ENCODE measurements at regions not wholly inside any gene's neighbourhood (a gene's known extent, or its start where the extent isn't known, plus 50 kb on each side); places are given as distances from the start of the nearest gene placed in this dataset.
A peak's percentile ranks its signal among the peaks of the same experiment; 100 is the strongest.

DNA sequence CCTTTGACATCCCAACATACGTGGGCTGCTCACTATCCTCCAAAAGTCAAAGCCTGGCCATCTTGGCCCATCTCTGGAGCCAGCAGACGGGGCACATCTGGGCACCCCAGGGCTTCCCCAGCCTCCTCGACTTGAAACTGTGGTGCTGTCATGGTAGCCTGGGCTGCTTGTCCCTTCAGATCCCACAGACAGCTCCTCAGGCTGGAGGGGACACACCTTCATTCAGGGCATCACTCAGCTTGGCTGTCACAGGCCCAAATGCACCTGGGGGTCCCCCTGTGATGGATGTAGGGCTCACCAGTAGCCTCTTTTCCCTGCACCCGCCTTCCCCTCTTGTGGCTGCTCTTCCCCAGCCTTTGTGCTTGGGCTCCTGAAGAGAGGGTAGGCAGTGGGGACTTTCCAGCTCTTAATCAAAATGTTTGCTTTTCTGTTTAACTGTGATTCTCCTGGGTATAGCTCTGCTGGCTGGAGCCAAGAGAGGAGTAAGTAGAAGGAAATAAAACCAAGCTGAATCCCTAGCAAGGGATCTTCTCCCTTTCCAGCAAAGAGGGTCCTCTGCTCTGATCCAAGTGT lies 92.3 kb downstream of the GYPC start:
- in situ Hi-C loops (cut with MboI; ENCODE audit: low pct_unique_long_range_greater_than_20kb in 2 of 9, low sequenced_read_pairs in 9 of 9, unreplicated experiment in 9 of 9), result no loop called here
- 20 to 80% (median 71%) methylated on average over 1 to 2 of the region's 4 CpGs; no CpG with 5 or more reads in 6 of the 10 experiments for WGBS, 10 experiments
- no peak overlapping the region for H3K27ac ChIP-seq
- ATAC-seq (replicated peaks in 6 of 8), result no peak
- no peak overlapping the region for H3K4me3 ChIP-seq
- no peaks in the 10 kb centered on the region for H3K4me1 ChIP-seq (replicated peaks in 1 of 2)

DNA sequence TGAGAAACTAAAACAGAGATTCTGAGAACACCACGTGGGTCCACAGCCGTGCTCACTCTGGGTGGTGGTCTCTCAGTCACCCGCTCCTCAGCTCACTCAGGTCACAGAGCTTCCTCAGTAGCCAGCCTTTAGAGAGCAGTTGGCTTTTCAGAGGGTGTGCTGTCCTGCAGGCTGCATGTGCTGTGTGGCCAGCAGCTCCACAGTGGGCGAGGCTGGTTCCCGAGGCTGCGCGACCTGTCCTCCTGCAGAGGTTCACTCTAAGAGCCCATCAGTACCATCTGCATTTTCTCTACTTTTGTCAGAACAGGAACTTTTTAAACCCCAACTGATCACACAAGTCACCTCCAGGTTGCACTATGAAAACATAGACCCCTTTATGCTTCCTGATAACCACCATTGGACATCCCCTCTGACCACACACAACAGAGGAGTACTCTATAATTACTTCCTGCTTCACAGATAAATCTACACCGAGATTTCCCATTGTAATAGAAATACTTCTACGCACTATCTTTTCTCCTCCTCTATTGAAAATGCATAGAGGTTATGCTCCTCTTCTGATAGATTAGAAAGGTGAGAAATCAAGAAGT lies 93.1 kb downstream of the GYPC start:
- in situ Hi-C loops (cut with MboI; ENCODE audit: low pct_unique_long_range_greater_than_20kb in 2 of 9, low sequenced_read_pairs in 9 of 9, unreplicated experiment in 9 of 9), result no loop called here
- ATAC-seq (replicated peaks in 6 of 8), result no peak
- no peak overlapping the region for H3K27ac ChIP-seq
- H3K4me1 ChIP-seq (replicated peaks in 1 of 2), result no peaks in the 10 kb centered on the region
- no peak overlapping the region for H3K4me3 ChIP-seq
- 53 to 100% (median 92%) methylated on average over 2 to 6 of the region's 9 CpGs; no CpG with 5 or more reads in 2 of the 10 experiments for WGBS, 10 experiments

DNA sequence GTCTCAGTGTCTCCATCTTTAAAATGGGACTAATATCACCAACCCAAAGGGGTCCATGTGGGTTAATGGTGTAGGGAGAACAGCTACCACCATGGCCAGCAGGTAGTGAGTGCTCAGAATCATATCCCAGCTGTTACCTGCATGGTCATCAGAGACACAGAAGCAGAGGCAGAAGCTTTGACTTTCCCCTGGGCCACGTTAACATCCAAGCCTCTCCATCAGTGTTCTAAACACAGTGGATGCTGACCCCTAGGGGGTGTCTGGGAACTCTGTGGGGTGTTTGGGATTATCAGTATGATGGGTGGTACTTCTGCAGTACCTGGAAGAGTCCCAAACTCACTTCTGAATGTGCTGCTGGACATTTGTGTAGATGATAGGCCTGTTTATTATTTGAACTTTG lies 93.6 kb downstream of the GYPC start:
- H3K4me1 ChIP-seq (replicated peaks in 1 of 2), result no peaks in the 10 kb centered on the region
- peak in 1 of 8 experiments; percentile 55 for ATAC-seq (replicated peaks in 6 of 8)
- H3K4me3 ChIP-seq, result no peak overlapping the region
- no peak overlapping the region for H3K27ac ChIP-seq
- WGBS, 10 experiments, result 25 to 80% (median 69%) methylated on average over 1 of the region's 1 CpG; no CpG with 5 or more reads in 6 of the 10 experiments
- in situ Hi-C loops (cut with MboI; ENCODE audit: low pct_unique_long_range_greater_than_20kb in 2 of 9, low sequenced_read_pairs in 9 of 9, unreplicated experiment in 9 of 9), result no loop called here

DNA sequence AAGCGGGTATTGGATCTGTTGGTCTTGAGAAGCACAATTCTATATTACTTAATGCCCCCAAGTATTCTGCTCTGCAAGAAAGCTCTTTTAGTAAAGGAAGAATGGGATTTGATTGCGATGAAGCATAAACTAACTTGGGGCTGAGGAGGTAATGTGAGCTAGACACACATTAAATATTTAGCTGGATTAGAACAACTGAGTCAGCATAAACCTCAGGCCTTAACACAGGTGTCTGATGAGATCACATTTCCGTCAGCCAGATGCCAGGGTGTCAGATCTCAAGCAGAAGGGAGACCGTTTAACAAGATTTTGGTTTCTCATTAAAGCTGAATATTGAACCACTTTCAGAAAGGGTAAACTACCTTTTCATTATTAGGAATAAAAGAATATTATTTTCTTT lies 94.5 kb downstream of the GYPC start:
- no peak for ATAC-seq (replicated peaks in 6 of 8)
- WGBS, 10 experiments, result 10 to 100% (median 79%) methylated on average over 1 to 4 of the region's 4 CpGs; no CpG with 5 or more reads in 2 of the 10 experiments
- Histone ChIP-seq H3K4me3 (no peak overlapping the region), H3K4me1 (replicated peaks in 1 of 2) (no peaks in the 10 kb centered on the region), H3K27ac (no peak overlapping the region)
- in situ Hi-C loops (cut with MboI; ENCODE audit: low pct_unique_long_range_greater_than_20kb in 2 of 9, low sequenced_read_pairs in 9 of 9, unreplicated experiment in 9 of 9), result loop anchor here in 2 of 9 experiments (25.0 kb wide), 3 partner anchors 113 to 238 kb away; no protein-coding TSS in a partner anchor

DNA sequence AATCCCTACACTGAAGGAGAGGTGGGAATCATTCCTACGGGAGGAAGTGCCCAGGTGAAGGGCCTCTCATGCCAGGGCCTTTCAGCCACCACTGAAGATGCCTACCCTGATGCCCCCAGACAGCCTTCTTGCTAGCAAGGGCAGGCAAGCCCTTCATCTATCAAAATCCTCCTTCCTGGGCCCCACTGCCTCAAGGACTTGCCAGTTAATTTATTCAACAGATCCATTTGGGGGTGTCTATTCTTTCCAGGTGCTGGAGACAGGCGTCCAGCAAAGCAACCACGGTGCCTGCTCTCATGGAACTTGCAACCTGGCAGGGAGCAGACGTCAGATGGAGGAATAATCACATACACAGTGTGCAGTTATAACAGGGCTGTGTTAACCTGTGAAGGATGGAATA lies 95.5 kb downstream of the GYPC start:
- ATAC-seq (replicated peaks in 6 of 8), result no peak
- Histone ChIP-seq H3K27ac (no peak overlapping the region), H3K4me1 (replicated peaks in 1 of 2) (no peaks in the 10 kb centered on the region), H3K4me3 (no peak overlapping the region)
- in situ Hi-C loops (cut with MboI; ENCODE audit: low pct_unique_long_range_greater_than_20kb in 2 of 9, low sequenced_read_pairs in 9 of 9, unreplicated experiment in 9 of 9), result loop anchor here in 2 of 9 experiments (25.0 kb wide), 3 partner anchors 114 to 239 kb away; no protein-coding TSS in a partner anchor
- WGBS, 10 experiments, result 3 to 83% (median 35%) methylated on average over 1 to 3 of the region's 4 CpGs; no CpG with 5 or more reads in 4 of the 10 experiments

DNA sequence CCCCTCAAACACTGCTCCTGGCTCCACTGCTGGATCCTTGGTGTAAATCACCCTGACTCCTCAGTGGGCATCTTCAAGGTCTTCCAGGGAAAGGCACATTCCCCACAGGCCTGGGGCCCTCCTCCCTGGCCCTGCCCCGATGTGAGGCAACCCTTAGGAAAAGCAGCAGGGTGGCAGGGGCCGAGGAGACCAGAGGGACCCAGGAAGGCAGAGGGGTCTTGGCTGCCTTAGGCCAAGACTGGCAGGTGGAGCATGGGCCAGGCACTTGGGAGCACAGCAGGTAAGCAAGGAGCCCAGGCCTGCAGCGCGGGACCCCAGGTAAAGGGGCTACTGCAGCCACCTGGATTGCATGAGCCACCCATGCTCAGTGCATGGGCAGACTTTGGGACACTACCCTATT lies 96.9 kb downstream of the GYPC start:
- in situ Hi-C loops (cut with MboI; ENCODE audit: low pct_unique_long_range_greater_than_20kb in 2 of 9, low sequenced_read_pairs in 9 of 9, unreplicated experiment in 9 of 9), result loop anchor here in 2 of 9 experiments (25.0 kb wide), 3 partner anchors 116 to 241 kb away; no protein-coding TSS in a partner anchor
- ATAC-seq (replicated peaks in 6 of 8), result no peak
- Histone ChIP-seq H3K27ac (no peak overlapping the region), H3K4me3 (no peak overlapping the region), H3K4me1 (replicated peaks in 1 of 2) (no peaks in the 10 kb centered on the region)
- 40 to 100% methylated on average over 1 to 2 of the region's 4 CpGs; no CpG with 5 or more reads in 8 of the 10 experiments for WGBS, 10 experiments

DNA sequence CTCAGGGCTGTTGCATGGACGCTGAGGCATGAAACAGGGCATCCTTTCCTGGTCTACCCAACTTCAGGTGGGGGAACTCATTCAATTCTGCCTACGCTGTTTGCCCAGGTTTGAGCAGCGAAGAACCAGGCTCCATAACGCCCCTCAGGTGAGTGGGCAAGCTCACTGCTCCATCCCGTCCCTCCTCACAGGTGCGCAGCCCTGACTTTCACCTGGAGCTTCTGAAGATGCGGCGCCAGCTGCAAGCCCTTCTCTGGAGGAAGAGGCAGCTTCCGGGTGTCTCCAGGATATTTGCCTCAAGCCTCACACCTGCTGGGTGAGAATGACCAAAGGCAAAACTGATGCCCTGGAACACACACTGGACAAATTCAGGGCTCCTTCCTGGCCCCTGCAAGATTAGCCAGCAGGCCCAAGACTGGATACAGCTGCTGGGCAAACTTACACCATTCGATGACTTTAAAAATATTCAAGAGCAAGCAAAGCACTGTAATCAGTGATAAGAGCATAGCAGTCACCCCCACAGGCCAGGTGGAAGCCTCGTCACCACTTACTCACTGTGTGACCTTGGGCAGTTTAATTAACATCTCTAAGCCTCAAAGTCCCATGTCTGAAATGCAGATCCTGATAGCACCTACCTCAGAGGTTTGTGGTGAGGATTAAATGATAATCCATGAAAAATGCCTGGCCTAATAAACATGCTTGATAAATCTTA lies 97.7 kb downstream of the GYPC start:
- Histone ChIP-seq H3K4me3 (no peak overlapping the region), H3K4me1 (replicated peaks in 1 of 2) (no peaks in the 10 kb centered on the region), H3K27ac (no peak overlapping the region)
- in situ Hi-C loops (cut with MboI; ENCODE audit: low pct_unique_long_range_greater_than_20kb in 2 of 9, low sequenced_read_pairs in 9 of 9, unreplicated experiment in 9 of 9), result loop anchor here in 2 of 9 experiments (25.0 kb wide), 3 partner anchors 116 to 241 kb away; no protein-coding TSS in a partner anchor
- ATAC-seq (replicated peaks in 6 of 8), result no peak
- 20 to 97% (median 73%) methylated on average over 1 to 5 of the region's 11 CpGs for WGBS, 10 experiments

DNA sequence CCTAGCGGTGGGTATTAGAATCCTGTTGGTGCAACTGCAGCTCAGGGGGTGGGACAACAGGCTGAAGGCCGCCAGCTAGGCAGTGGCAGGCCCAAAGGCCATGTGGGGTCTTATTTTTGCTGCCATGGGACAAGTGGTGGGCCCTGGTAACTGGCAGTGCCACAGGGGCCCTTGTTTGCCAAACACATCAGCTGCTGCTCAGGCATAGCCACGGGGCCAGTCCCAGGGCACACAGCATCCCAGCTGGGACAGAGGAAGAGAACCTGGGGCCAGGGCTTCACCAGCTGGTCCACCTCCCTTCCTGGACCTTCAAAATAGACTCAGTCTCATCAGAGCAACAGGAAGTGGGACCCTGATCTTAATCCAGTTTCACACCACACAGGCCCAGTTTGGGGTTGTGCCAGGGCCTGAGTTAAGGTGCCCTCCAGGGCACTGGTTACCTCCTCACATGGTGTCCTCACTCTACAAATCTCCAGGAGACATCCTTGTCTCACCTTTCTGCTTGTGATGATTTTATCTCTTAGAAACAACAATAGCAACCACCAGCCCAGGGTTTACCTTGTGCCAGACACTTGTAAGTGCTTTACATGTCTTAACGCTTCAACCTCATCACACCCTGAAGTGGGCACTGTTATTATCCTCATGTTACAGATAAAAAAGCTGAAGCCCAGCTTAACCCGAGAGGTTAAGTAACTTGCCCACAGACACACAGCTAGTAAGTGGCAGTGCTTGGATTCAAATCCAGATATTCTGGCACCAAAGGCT lies 98.5 kb downstream of the GYPC start:
- WGBS, 10 experiments, result 0 to 100% (median 83%) methylated on average over 1 to 5 of the region's 5 CpGs
- no peak for ATAC-seq (replicated peaks in 6 of 8)
- in situ Hi-C loops (cut with MboI; ENCODE audit: low pct_unique_long_range_greater_than_20kb in 2 of 9, low sequenced_read_pairs in 9 of 9, unreplicated experiment in 9 of 9), result loop anchor here in 2 of 9 experiments (25.0 kb wide), 3 partner anchors 117 to 242 kb away; no protein-coding TSS in a partner anchor
- no peaks in the 10 kb centered on the region for H3K4me1 ChIP-seq (replicated peaks in 1 of 2)
- H3K27ac ChIP-seq, result no peak overlapping the region
- no peak overlapping the region for H3K4me3 ChIP-seq

DNA sequence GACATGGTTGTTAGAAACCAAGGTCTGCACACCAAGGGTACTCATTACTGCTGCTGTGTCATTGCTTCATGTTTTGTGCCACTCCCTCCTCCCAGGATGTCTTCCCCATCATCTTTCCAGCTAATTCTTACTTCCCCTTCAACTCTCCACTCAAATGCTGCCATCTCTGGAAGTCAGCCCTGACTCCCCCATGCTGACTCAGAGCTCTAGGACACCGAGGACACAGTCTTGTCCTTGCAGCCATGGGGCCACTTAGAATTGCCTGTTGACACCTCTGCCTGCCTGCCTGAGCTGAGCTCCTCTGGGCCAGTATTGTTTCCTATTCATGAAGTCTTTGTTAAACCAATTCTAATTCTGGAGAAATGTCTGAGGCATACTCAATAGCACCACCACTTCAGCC lies 100.2 kb downstream of the GYPC start:
- in situ Hi-C loops (cut with MboI; ENCODE audit: low pct_unique_long_range_greater_than_20kb in 2 of 9, low sequenced_read_pairs in 9 of 9, unreplicated experiment in 9 of 9), result loop anchor here in 2 of 9 experiments (25.0 kb wide), 3 partner anchors 119 to 244 kb away; no protein-coding TSS in a partner anchor
- no peak for ATAC-seq (replicated peaks in 6 of 8)

DNA sequence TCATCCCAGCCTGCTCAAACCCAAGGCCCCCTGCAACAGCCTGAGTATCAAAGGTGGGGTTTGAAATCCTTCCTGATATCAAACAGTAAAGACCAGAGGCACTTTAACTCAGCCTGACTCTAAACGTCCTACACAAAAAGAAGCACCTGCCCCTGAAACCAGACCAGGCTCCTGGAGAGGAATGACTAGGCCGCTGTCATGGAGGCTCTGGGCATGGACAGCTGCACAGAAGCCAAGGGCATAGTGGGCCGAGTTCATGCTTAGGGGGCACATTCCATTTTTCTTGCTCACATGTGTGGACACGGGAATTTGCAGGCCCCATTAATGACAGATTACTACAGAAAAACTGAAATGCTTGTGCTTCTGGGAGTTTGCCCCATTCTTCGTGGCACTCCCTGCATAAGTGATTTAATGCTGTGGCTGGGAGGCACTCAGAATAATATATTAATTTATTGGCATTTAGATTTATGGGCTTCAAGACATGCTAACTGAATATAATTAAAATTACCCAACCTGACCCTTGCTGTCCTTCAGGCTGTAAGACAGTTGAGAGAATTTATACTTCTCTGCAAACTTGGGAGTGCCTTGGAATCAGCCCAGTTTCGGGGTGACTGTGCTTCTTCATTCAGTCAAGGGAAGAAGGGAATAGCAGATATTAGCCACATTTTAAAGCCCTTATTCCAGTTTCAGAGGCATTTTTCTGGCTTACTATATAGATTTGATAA lies 105.5 kb downstream of the GYPC start:
- peaks cover 9 to 34% of the 10 kb centered on the region in 2 donors for H3K4me1 ChIP-seq (replicated peaks in 1 of 2)
- peak in 7 of 8 experiments; percentile 39 to 86 (median 71) for ATAC-seq (replicated peaks in 6 of 8)
- WGBS, 10 experiments, result 0 to 80% (median 48%) methylated on average over 1 to 6 of the region's 6 CpGs; no CpG with 5 or more reads in 2 of the 10 experiments

More for the DNA sequence above, 100.2 kb downstream of the GYPC start:
- no peak overlapping the region for H3K4me3 ChIP-seq
- H3K27ac ChIP-seq, result no peak overlapping the region
- WGBS, 10 experiments, result 0 to 83% (median 49%) methylated on average over 1 of the region's 1 CpG; no CpG with 5 or more reads in 2 of the 10 experiments
- H3K4me1 ChIP-seq (replicated peaks in 1 of 2), result peaks cover 6 to 12% of the 10 kb centered on the region in 2 donors

DNA sequence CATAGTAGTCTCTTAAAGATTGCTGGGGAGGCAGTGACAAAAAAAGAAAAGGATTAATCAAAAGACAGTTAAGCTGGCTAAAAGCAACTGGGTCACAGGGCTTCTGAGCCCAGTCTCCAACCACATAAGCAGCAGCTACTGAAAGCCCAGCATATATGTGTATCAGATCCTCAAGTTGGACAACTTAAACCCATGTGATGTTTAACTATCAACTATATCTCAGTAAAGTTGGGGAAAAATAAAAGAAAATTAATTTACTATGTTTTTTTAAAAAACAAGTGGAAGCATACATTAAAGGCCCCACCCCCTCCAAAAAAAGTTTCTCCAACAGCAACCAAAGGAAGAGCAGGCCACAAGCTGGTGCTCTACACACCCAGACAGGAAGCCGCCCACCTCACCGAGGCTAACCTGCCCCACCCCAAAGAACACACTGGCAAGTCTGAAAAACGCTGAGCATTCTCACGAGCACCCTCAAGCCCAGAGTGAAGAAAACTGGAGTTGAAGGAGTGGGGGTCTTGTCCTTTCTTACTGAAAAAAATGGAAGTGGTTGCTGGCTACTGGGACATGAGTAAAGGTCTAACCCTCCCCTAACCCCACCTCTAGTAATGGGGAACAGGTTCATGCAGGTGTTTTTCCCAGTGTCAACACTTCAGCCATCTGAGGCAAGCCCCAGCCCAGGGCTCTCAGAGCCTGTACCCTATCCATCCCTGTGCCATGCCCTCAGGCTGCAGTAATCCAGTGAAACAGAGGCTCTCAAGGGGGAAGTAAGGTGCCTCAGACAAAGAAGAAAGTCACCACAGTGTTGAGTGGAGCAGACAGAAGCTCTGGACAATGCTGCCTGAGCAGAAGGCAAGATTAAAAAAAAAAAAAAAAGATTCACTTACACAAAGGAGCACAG lies 106.3 kb downstream of the GYPC start:
- 30 to 100% (median 96%) methylated on average over 1 to 4 of the region's 4 CpGs; no CpG with 5 or more reads in 5 of the 10 experiments for WGBS, 10 experiments
- in situ Hi-C loops (cut with MboI; ENCODE audit: low pct_unique_long_range_greater_than_20kb in 2 of 9, low sequenced_read_pairs in 9 of 9, unreplicated experiment in 9 of 9), result loop anchor here in 2 of 9 experiments (25.0 kb wide), 3 partner anchors 125 to 250 kb away; no protein-coding TSS in a partner anchor
- Histone ChIP-seq H3K4me1 (replicated peaks in 1 of 2) (peaks cover 9 to 34% of the 10 kb centered on the region in 2 donors), H3K4me3 (no peak overlapping the region), H3K27ac (no peak overlapping the region)
- ATAC-seq (replicated peaks in 6 of 8), result peak in 2 of 8 experiments; percentile 3 to 19

More for the DNA sequence above, 105.5 kb downstream of the GYPC start:
- H3K27ac ChIP-seq, result peak overlapping the region in 1 of 2 donors; percentile 46
- in situ Hi-C loops (cut with MboI; ENCODE audit: low pct_unique_long_range_greater_than_20kb in 2 of 9, low sequenced_read_pairs in 9 of 9, unreplicated experiment in 9 of 9), result loop anchor here in 2 of 9 experiments (25.0 kb wide), 3 partner anchors 124 to 249 kb away; no protein-coding TSS in a partner anchor
- no peak overlapping the region for H3K4me3 ChIP-seq
